Skeletal muscle satellite cell (primary cell): ENCODE measurements at regions not wholly inside any gene's neighbourhood (a gene's known extent, or its start where the extent isn't known, plus 50 kb on each side); places are given as distances from the start of the nearest gene placed in this dataset.

ENCODE experiments used
- H3K27me3 ChIP-seq: 2 replicates; pipeline ENCODE4 v1.7.0; 2013; ENCODE audit warnings: low read length; ENCODE audit not compliant: control insufficient read depth, insufficient read depth
- H3K36me3 ChIP-seq: 2 replicates; pipeline ENCODE4 v1.7.0; 2013; ENCODE audit warnings: mild to moderate bottlenecking, control low read depth, low read length; ENCODE audit not compliant: insufficient read depth
- H3K4me1 ChIP-seq: 2 replicates; pipeline ENCODE4 v1.7.0; 2013; ENCODE audit warnings: low read length; ENCODE audit not compliant: control insufficient read depth, insufficient read depth
- H3K4me2 ChIP-seq: 2 replicates; pipeline ENCODE4 v1.7.0; 2013; ENCODE audit warnings: mild to moderate bottlenecking, low read length
- H3K4me3 ChIP-seq: 2 replicates; pipeline ENCODE4 v1.7.0; 2013; ENCODE audit warnings: low read length
- H3K9ac ChIP-seq: 2 replicates; pipeline ENCODE4 v1.7.0; 2013; ENCODE audit warnings: mild to moderate bottlenecking, low read depth, low read length, moderate library complexity
- H3K9me3 ChIP-seq: replicated peaks from 2 replicates; pipeline ENCODE4 v1.7.0; 2013; ENCODE audit warnings: mild to moderate bottlenecking, control low read depth, low read length

- H3K4me2 ChIP-seq, result no peak overlapping the region
- no peaks in the 10 kb centered on the region for H3K36me3 ChIP-seq
- H3K4me3 ChIP-seq, result no peak overlapping the region
- no peaks in the 10 kb centered on the region for H3K4me1 ChIP-seq
- no peaks in the 10 kb centered on the region for H3K9me3 ChIP-seq
- H3K27me3 ChIP-seq, result no peaks in the 10 kb centered on the region
- H3K9ac ChIP-seq, result no peak overlapping the region
Measured at GRCh38 chr7:35316549-35316948, 62.6 kb upstream of the TBX20 start.

- Histone ChIP-seq H3K9ac (no peak overlapping the region), H3K4me2 (no peak overlapping the region), H3K4me3 (no peak overlapping the region), H3K9me3 (no peaks in the 10 kb centered on the region), H3K27me3 (no peaks in the 10 kb centered on the region), H3K4me1 (no peaks in the 10 kb centered on the region), H3K36me3 (no peaks in the 10 kb centered on the region)
Measured at GRCh38 chr7:35315517-35315916, 61.6 kb upstream of the TBX20 start.

DNA sequence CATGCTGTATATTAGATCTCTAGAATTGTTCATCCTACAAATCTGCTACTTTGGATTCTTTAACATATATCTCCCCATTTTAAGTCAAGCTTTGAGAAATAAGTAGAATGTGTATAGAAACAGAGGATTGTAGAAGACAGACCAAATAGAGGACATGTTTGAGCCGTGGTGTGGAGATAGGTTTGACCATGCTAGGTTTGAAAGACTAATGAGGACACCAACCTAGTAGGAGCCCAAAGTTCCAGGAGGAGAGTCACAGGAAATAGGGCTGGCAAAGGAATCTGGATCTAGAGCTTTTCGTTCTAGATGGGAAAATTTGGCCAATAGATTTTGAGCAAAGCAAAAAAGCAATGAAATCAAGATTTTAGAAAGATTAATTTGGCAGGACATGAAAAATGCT, 60.5 kb upstream of the TBX20 start:
- H3K36me3 ChIP-seq, result no peaks in the 10 kb centered on the region

DNA sequence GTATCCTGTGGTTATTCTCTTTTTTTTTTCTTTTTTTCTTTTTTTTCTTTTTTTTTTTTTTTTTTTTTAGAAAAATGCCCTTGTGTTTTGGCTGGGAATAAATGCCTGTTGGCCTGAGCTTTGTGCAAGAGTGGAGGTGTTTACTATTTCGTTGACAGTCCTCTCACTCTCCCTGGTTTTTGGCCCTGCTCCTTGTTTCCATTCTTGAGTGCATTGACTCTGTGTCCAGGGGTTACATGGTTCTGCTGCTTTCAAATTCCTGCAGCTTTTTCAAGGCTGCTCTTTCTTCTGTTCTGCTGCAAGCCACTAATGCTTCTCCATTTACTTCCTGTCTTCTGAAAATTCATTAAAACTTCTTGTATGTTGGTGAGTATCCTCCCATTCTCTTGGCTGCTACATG, 59.7 kb upstream of the TBX20 start:
- Histone ChIP-seq H3K27me3 (no peaks in the 10 kb centered on the region), H3K4me3 (no peak overlapping the region), H3K9ac (no peak overlapping the region), H3K4me2 (no peak overlapping the region), H3K36me3 (no peaks in the 10 kb centered on the region), H3K9me3 (no peaks in the 10 kb centered on the region), H3K4me1 (no peaks in the 10 kb centered on the region)

More for the DNA sequence above, 60.5 kb upstream of the TBX20 start:
- H3K9me3 ChIP-seq, result no peaks in the 10 kb centered on the region
- H3K4me2 ChIP-seq, result no peak overlapping the region
- no peak overlapping the region for H3K9ac ChIP-seq
- no peaks in the 10 kb centered on the region for H3K27me3 ChIP-seq
- no peaks in the 10 kb centered on the region for H3K4me1 ChIP-seq
- no peak overlapping the region for H3K4me3 ChIP-seq
